GM23338 (cell line): ENCODE measurements at regions not wholly inside any gene's neighbourhood (a gene's known extent, or its start where the extent isn't known, plus 50 kb on each side); places are given as distances from the start of the nearest gene placed in this dataset.

Source experiments
- ATAC-seq: fragments of 200-7000 bp; cut with Tn5 transposase; 3 replicates; pipeline ENCODE4 v1.9.1; 2020
- DNase-seq: peaks from one replicate; pipeline ENCODE4 v3.0.0-alpha.2; 2015; ENCODE audit warnings: low spot score
- H2AFZ ChIP-seq: fragments of 200-600 bp; sonication (generic); 2 replicates; pipeline ENCODE4 v1.8.0; 2016; ENCODE audit warnings: antibody characterized with exemption, mild to moderate bottlenecking, moderate library complexity
- H3F3A ChIP-seq: fragments of 200-600 bp; sonication (generic); replicated peaks from 2 replicates; pipeline ENCODE4 v1.8.0; 2017; ENCODE audit warnings: antibody characterized with exemption, mixed run types, low read depth
- H3K27ac ChIP-seq: fragments of 200-600 bp; sonication (generic); 2 replicates; pipeline ENCODE4 v1.6.1; 2016; ENCODE audit warnings: low read depth
- H3K27me3 ChIP-seq: fragments of 200-600 bp; sonication (generic); 2 replicates; pipeline ENCODE4 v1.8.0; 2016; ENCODE audit warnings: mild to moderate bottlenecking, mixed run types, moderate library complexity; ENCODE audit not compliant: insufficient read depth
- H3K36me3 ChIP-seq: fragments of 200-600 bp; sonication (generic); 2 replicates; pipeline ENCODE4 v1.8.0; 2016; ENCODE audit warnings: mild to moderate bottlenecking; ENCODE audit not compliant: insufficient read depth
- H3K4me1 ChIP-seq: fragments of 200-600 bp; sonication (generic); 2 replicates; pipeline ENCODE4 v1.8.0; 2016; ENCODE audit warnings: mild to moderate bottlenecking, moderate library complexity; ENCODE audit not compliant: insufficient read depth
- H3K4me2 ChIP-seq: fragments of 200-600 bp; sonication (generic); 2 replicates; pipeline ENCODE4 v1.7.1; 2017; ENCODE audit warnings: mixed run types
- H3K4me3 ChIP-seq: fragments of 200-600 bp; sonication (generic); 2 replicates; pipeline ENCODE4 v1.6.1; 2016; ENCODE audit warnings: mixed run types
- H3K79me2 ChIP-seq: fragments of 200-600 bp; sonication (generic); replicated peaks from 2 replicates; pipeline ENCODE4 v1.8.0; 2017; ENCODE audit warnings: mild to moderate bottlenecking; ENCODE audit not compliant: insufficient read depth
- H3K9me2 ChIP-seq: fragments of 200-600 bp; sonication (generic); 2 replicates; pipeline ENCODE4 v1.8.0; 2017; ENCODE audit not compliant: insufficient read depth
- H4K20me1 ChIP-seq: fragments of 200-600 bp; sonication (generic); replicated peaks from 2 replicates; pipeline ENCODE4 v1.8.0; 2017; ENCODE audit warnings: mild to moderate bottlenecking; ENCODE audit not compliant: insufficient read depth
- H3K27ac Mint-ChIP-seq: 2 replicates; pipeline ENCODE4 v1.8.0; 2020; ENCODE audit warnings: inconsistent platforms, mild to moderate bottlenecking, moderate library complexity, mixed read lengths
- H3K27me3 Mint-ChIP-seq: 3 replicates; pipeline ENCODE4 v1.8.0; 2022; ENCODE audit warnings: low read depth, mild to moderate bottlenecking, moderate library complexity, mixed read lengths, inconsistent platforms; ENCODE audit not compliant: insufficient read depth, poor library complexity
- H3K36me3 Mint-ChIP-seq: 3 replicates; pipeline ENCODE4 v1.8.0; 2021; ENCODE audit warnings: low read depth, mild to moderate bottlenecking, inconsistent platforms, moderate library complexity, mixed read lengths
- H3K4me1 Mint-ChIP-seq: 3 replicates; pipeline ENCODE4 v1.8.0; 2020; ENCODE audit warnings: mild to moderate bottlenecking, inconsistent platforms, mixed read lengths
- H3K4me3 Mint-ChIP-seq: 3 replicates; pipeline ENCODE4 v1.8.0; 2021; ENCODE audit warnings: moderate library complexity, mild to moderate bottlenecking, inconsistent platforms, mixed read lengths
- H3K9me3 Mint-ChIP-seq: 3 replicates; pipeline ENCODE4 v1.8.0; 2020; ENCODE audit warnings: moderate library complexity, mild to moderate bottlenecking, inconsistent platforms, mixed read lengths
- CREB1 ChIP-seq: fragments of 250-450 bp; sonication (Bioruptor Pico); IDR thresholded peaks from 2 replicates; pipeline ENCODE4 v1.5.0; 2020; ENCODE audit warnings: low read depth, mild to moderate bottlenecking, moderate library complexity
- EZH2 ChIP-seq: fragments of 200-600 bp; sonication (generic); IDR thresholded peaks from one replicate; pipeline ENCODE4 v1.8.0; 2017; ENCODE audit warnings: antibody characterized with exemption, mild to moderate bottlenecking, low read depth; ENCODE audit not compliant: unreplicated experiment
- EZH2phosphoT487 ChIP-seq: fragments of 200-600 bp; sonication (generic); IDR thresholded peaks from one replicate; pipeline ENCODE4 v1.8.1; 2018; ENCODE audit warnings: antibody characterized with exemption; ENCODE audit not compliant: unreplicated experiment
- JUNB ChIP-seq: IDR thresholded peaks from one replicate; pipeline ENCODE4 v1.6.1; 2016; ENCODE audit warnings: antibody characterized with exemption; ENCODE audit not compliant: unreplicated experiment
- NANOG ChIP-seq: IDR thresholded peaks from 2 replicates; pipeline ENCODE4 v1.6.1; 2016; ENCODE audit warnings: antibody characterized with exemption, borderline replicate concordance
- POLR2AphosphoS5 ChIP-seq: IDR thresholded peaks from 2 replicates; pipeline ENCODE4 v1.6.1; 2016; ENCODE audit warnings: antibody characterized with exemption, low read depth
- STAT1 ChIP-seq: IDR thresholded peaks from one replicate; pipeline ENCODE4 v1.6.1; 2016; ENCODE audit warnings: antibody characterized with exemption; ENCODE audit not compliant: unreplicated experiment
- ZNF114 ChIP-seq: fragments of 250-450 bp; sonication (Bioruptor Pico); IDR thresholded peaks from 2 replicates; pipeline ENCODE4 v1.5.0; 2020; ENCODE audit warnings: mild to moderate bottlenecking, moderate library complexity
- ZNF331 ChIP-seq: fragments of 250-450 bp; sonication (Bioruptor Pico); IDR thresholded peaks from 2 replicates; pipeline ENCODE4 v1.5.0; 2020; ENCODE audit warnings: low read depth, mild to moderate bottlenecking, moderate library complexity
- TF ChIP-seq, protein P1 (sequence below): IDR thresholded peaks from 2 replicates; pipeline ENCODE4 v1.6.1; 2016; ENCODE audit warnings: antibody characterized with exemption
- TF ChIP-seq, protein P2 (sequence below), 2 experiments: fragments of 200-600 bp in 1 of 2; sonication (generic) in 1 of 2; conservative IDR thresholded peaks; 2 replicates each; pipeline versions ENCODE4 v1.5.1 to v1.6.1; 2016 to 2017; ENCODE audit warnings: antibody characterized with exemption in 2 of 2, low read depth in 2 of 2, mild to moderate bottlenecking in 2 of 2, moderate library complexity in 1 of 2
- TF ChIP-seq, protein P3 (sequence below): fragments of 250-450 bp; sonication (Bioruptor Pico); IDR thresholded peaks from 2 replicates; pipeline ENCODE4 v1.5.0; 2020; ENCODE audit warnings: mild to moderate bottlenecking, moderate library complexity
- TF ChIP-seq, protein P4 (sequence below): IDR thresholded peaks from one replicate; pipeline ENCODE4 v1.6.1; 2018; ENCODE audit warnings: antibody characterized with exemption; ENCODE audit not compliant: unreplicated experiment

DNA sequence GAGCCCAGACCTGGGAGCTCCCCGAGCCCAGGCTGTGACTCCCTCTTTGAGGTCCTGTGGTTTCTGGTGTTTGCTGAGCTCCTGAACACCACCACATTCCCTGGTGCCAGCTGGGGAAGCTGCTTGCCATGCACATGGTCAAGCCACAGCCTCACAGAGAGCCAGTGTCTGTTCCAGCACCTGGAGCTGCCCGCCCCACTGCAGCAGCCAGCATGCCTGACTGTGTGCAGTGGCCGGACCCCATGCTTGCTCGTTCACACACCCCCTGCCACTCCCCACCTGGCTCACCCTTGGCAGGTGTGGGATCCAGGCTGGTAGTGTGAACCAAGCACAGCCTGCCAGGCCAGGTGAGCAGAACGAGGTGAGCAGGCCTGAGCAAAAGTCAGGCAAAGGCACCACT is 95.6 kb upstream of the FAM9C start:
- ATAC-seq = no peak
- Histone ChIP-seq H3K27me3 (no peaks in the 10 kb centered on the region), H3K9me2 (no peaks in the 10 kb centered on the region), H4K20me1 (no peaks in the 10 kb centered on the region), H3K4me1 (no peaks in the 10 kb centered on the region), H3K79me2 (no peaks in the 10 kb centered on the region), H3K27ac (no peak overlapping the region), H2AFZ (no peak overlapping the region), H3K4me3 (no peak overlapping the region), H3K4me2 (no peak overlapping the region), H3F3A (no peaks in the 10 kb centered on the region), H3K36me3 (no peaks in the 10 kb centered on the region)
- Mint-ChIP-seq H3K36me3 (peaks cover 17% of the 10 kb centered on the region; the same call in 2 of the 3 replicates), H3K9me3 (peaks cover 29% of the 10 kb centered on the region), H3K4me3 (no peak overlapping the region), H3K4me1 (no peaks in the 10 kb centered on the region), H3K27ac (no peak overlapping the region), H3K27me3 (no peaks in the 10 kb centered on the region)
- TF ChIP-seq EZH2phosphoT487 = no peak
- TF ChIP-seq, protein P1, sequence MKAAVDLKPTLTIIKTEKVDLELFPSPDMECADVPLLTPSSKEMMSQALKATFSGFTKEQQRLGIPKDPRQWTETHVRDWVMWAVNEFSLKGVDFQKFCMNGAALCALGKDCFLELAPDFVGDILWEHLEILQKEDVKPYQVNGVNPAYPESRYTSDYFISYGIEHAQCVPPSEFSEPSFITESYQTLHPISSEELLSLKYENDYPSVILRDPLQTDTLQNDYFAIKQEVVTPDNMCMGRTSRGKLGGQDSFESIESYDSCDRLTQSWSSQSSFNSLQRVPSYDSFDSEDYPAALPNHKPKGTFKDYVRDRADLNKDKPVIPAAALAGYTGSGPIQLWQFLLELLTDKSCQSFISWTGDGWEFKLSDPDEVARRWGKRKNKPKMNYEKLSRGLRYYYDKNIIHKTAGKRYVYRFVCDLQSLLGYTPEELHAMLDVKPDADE = no peak
- no peak for TF ChIP-seq NANOG
- TF ChIP-seq JUNB = no peak
- TF ChIP-seq, protein P2, sequence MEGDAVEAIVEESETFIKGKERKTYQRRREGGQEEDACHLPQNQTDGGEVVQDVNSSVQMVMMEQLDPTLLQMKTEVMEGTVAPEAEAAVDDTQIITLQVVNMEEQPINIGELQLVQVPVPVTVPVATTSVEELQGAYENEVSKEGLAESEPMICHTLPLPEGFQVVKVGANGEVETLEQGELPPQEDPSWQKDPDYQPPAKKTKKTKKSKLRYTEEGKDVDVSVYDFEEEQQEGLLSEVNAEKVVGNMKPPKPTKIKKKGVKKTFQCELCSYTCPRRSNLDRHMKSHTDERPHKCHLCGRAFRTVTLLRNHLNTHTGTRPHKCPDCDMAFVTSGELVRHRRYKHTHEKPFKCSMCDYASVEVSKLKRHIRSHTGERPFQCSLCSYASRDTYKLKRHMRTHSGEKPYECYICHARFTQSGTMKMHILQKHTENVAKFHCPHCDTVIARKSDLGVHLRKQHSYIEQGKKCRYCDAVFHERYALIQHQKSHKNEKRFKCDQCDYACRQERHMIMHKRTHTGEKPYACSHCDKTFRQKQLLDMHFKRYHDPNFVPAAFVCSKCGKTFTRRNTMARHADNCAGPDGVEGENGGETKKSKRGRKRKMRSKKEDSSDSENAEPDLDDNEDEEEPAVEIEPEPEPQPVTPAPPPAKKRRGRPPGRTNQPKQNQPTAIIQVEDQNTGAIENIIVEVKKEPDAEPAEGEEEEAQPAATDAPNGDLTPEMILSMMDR (conservative IDR thresholded peaks at IDR 0.05; ENCODE audit: low read depth in 2 of 2) = no peak
- no peak for TF ChIP-seq CREB1 (CRISPR knock-in tag)
- TF ChIP-seq STAT1 = no peak
- no peak for TF ChIP-seq ZNF114
- TF ChIP-seq ZNF331 (CRISPR knock-in tag) = no peak
- TF ChIP-seq, protein P3, sequence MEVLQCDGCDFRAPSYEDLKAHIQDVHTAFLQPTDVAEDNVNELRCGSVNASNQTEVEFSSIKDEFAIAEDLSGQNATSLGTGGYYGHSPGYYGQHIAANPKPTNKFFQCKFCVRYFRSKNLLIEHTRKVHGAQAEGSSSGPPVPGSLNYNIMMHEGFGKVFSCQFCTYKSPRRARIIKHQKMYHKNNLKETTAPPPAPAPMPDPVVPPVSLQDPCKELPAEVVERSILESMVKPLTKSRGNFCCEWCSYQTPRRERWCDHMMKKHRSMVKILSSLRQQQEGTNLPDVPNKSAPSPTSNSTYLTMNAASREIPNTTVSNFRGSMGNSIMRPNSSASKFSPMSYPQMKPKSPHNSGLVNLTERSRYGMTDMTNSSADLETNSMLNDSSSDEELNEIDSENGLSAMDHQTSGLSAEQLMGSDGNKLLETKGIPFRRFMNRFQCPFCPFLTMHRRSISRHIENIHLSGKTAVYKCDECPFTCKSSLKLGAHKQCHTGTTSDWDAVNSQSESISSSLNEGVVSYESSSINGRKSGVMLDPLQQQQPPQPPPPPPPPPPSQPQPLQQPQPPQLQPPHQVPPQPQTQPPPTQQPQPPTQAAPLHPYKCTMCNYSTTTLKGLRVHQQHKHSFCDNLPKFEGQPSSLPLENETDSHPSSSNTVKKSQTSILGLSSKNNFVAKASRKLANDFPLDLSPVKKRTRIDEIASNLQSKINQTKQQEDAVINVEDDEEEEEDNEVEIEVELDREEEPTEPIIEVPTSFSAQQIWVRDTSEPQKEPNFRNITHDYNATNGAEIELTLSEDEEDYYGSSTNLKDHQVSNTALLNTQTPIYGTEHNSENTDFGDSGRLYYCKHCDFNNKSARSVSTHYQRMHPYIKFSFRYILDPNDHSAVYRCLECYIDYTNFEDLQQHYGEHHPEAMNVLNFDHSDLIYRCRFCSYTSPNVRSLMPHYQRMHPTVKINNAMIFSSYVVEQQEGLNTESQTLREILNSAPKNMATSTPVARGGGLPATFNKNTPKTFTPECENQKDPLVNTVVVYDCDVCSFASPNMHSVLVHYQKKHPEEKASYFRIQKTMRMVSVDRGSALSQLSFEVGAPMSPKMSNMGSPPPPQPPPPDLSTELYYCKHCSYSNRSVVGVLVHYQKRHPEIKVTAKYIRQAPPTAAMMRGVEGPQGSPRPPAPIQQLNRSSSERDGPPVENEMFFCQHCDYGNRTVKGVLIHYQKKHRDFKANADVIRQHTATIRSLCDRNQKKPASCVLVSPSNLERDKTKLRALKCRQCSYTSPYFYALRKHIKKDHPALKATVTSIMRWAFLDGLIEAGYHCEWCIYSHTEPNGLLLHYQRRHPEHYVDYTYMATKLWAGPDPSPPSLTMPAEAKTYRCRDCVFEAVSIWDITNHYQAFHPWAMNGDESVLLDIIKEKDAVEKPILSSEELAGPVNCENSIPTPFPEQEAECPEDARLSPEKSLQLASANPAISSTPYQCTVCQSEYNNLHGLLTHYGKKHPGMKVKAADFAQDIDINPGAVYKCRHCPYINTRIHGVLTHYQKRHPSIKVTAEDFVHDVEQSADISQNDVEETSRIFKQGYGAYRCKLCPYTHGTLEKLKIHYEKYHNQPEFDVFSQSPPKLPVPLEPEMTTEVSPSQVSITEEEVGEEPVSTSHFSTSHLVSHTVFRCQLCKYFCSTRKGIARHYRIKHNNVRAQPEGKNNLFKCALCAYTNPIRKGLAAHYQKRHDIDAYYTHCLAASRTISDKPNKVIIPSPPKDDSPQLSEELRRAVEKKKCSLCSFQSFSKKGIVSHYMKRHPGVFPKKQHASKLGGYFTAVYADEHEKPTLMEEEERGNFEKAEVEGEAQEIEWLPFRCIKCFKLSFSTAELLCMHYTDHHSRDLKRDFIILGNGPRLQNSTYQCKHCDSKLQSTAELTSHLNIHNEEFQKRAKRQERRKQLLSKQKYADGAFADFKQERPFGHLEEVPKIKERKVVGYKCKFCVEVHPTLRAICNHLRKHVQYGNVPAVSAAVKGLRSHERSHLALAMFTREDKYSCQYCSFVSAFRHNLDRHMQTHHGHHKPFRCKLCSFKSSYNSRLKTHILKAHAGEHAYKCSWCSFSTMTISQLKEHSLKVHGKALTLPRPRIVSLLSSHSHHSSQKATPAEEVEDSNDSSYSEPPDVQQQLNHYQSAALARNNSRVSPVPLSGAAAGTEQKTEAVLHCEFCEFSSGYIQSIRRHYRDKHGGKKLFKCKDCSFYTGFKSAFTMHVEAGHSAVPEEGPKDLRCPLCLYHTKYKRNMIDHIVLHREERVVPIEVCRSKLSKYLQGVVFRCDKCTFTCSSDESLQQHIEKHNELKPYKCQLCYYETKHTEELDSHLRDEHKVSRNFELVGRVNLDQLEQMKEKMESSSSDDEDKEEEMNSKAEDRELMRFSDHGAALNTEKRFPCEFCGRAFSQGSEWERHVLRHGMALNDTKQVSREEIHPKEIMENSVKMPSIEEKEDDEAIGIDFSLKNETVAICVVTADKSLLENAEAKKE (CRISPR knock-in tag) = no peak
- TF ChIP-seq, protein P4, sequence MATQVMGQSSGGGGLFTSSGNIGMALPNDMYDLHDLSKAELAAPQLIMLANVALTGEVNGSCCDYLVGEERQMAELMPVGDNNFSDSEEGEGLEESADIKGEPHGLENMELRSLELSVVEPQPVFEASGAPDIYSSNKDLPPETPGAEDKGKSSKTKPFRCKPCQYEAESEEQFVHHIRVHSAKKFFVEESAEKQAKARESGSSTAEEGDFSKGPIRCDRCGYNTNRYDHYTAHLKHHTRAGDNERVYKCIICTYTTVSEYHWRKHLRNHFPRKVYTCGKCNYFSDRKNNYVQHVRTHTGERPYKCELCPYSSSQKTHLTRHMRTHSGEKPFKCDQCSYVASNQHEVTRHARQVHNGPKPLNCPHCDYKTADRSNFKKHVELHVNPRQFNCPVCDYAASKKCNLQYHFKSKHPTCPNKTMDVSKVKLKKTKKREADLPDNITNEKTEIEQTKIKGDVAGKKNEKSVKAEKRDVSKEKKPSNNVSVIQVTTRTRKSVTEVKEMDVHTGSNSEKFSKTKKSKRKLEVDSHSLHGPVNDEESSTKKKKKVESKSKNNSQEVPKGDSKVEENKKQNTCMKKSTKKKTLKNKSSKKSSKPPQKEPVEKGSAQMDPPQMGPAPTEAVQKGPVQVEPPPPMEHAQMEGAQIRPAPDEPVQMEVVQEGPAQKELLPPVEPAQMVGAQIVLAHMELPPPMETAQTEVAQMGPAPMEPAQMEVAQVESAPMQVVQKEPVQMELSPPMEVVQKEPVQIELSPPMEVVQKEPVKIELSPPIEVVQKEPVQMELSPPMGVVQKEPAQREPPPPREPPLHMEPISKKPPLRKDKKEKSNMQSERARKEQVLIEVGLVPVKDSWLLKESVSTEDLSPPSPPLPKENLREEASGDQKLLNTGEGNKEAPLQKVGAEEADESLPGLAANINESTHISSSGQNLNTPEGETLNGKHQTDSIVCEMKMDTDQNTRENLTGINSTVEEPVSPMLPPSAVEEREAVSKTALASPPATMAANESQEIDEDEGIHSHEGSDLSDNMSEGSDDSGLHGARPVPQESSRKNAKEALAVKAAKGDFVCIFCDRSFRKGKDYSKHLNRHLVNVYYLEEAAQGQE = no peak
- TF ChIP-seq EZH2 = no peak
- no peak for TF ChIP-seq POLR2AphosphoS5
- DNase-seq = no peak
